ACC112 (cell line): ENCODE measurements at regions not wholly inside any gene's neighbourhood (a gene's known extent, or its start where the extent isn't known, plus 50 kb on each side); places are given as distances from the start of the nearest gene placed in this dataset.
"Not testable (repeated sequence)": the region's sequence is repeated elsewhere in the genome, so short reads cannot be mapped to it uniquely, and the experiment has no call there.

Experiments
- H2AFZ ChIP-seq: fragments of 200-600 bp; sonication (generic); one replicate; pipeline ENCODE4 v1.6.0; 2017; ENCODE audit warnings: antibody characterized with exemption, low read length; ENCODE audit not compliant: unreplicated experiment
- H3K27ac ChIP-seq: fragments of 200-600 bp; sonication (generic); 2 replicates; pipeline ENCODE4 v1.5.1; 2014; ENCODE audit warnings: low read depth, mild to moderate bottlenecking, antibody characterized with exemption, low read length, moderate library complexity
- H3K27me3 ChIP-seq: fragments of 200-600 bp; sonication (generic); 2 replicates; pipeline ENCODE4 v1.6.1; 2014; ENCODE audit warnings: mild to moderate bottlenecking, antibody characterized with exemption, low read length, moderate library complexity, mixed read lengths; ENCODE audit not compliant: insufficient read depth
- H3K36me3 ChIP-seq: fragments of 200-600 bp; sonication (generic); 2 replicates; pipeline ENCODE4 v1.6.1; 2016; ENCODE audit warnings: mild to moderate bottlenecking, antibody characterized with exemption, low read length, moderate library complexity, mixed read lengths; ENCODE audit not compliant: insufficient read depth
- H3K4me1 ChIP-seq: fragments of 200-600 bp; sonication (generic); one replicate; pipeline ENCODE4 v1.6.1; 2016; ENCODE audit warnings: low read length, mixed read lengths; ENCODE audit not compliant: insufficient read depth, unreplicated experiment, control insufficient read depth
- H3K4me3 ChIP-seq: fragments of 200-600 bp; sonication (generic); 2 replicates; pipeline ENCODE4 v1.5.1; 2014; ENCODE audit warnings: mild to moderate bottlenecking, low read depth, low read length
- H3K79me2 ChIP-seq: fragments of 200-600 bp; sonication (generic); one replicate; pipeline ENCODE4 v1.6.0; 2016; ENCODE audit warnings: low read length; ENCODE audit not compliant: control insufficient read depth, unreplicated experiment, insufficient read depth

- H3K27ac ChIP-seq: no peak overlapping the region
- H3K4me3 ChIP-seq: no peak overlapping the region
- no peak overlapping the region for H2AFZ ChIP-seq
- H3K79me2 ChIP-seq: no peaks in the 10 kb centered on the region
- no peaks in the 10 kb centered on the region for H3K4me1 ChIP-seq
- no peaks in the 10 kb centered on the region for H3K36me3 ChIP-seq
- H3K27me3 ChIP-seq: no peaks in the 10 kb centered on the region
Measured at GRCh38 chr7:146057958-146058357, 58.6 kb upstream of the CNTNAP2 start.

DNA sequence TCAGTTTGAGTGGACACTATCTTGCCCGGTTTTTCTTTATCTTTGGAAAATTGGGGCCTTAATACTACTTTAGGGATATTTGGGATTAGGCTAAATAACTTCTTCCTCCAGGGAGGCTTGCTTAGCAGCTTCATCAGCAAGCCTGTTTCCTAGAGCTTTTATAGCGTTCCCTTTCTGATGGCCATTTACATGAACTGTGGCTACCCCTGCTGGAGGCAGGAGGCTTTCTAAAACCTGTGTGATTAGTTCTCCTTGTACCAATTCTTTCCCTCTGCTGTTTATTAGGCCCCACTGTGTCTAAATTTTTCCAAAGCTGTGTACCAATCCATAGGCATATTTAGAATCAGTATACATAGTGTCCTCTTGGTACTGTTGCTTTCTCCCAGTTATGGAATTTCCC lies 61.7 kb upstream of the CNTNAP2 start:
- H3K27me3 ChIP-seq: no peaks in the 10 kb centered on the region
- no peaks in the 10 kb centered on the region for H3K79me2 ChIP-seq
- H3K27ac ChIP-seq: no peak overlapping the region
- no peak overlapping the region for H2AFZ ChIP-seq
- H3K36me3 ChIP-seq: no peaks in the 10 kb centered on the region
- no peak overlapping the region for H3K4me3 ChIP-seq
- H3K4me1 ChIP-seq: no peaks in the 10 kb centered on the region

GRCh38 chr7:146053492-146053891 lies 63.1 kb upstream of the CNTNAP2 start:
- no peaks in the 10 kb centered on the region for H3K27me3 ChIP-seq
- H3K79me2 ChIP-seq: no peaks in the 10 kb centered on the region
- H3K4me3 ChIP-seq: no peak overlapping the region
- H3K27ac ChIP-seq: no peak overlapping the region
- H3K36me3 ChIP-seq: no peaks in the 10 kb centered on the region
- no peaks in the 10 kb centered on the region for H3K4me1 ChIP-seq
- no peak overlapping the region for H2AFZ ChIP-seq

DNA sequence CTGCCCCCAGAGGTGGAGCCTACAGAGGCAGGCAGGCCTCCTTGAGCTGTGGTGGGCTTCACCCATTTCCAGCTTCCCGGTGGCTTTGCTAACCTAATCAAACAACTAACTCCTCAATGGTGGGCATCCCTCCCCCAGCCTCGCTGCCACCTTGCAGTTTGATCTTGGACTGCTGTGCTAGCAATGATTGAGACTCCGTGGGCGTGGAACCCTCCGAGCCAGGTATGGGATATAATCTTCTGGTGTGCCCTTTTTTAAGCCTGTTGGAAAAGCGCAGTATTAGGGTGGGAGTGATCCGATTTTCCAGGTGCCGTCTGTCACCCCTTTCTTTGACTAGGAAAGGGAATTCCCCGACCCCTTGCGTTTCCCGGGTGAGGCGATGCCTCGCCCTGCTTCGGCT lies 73.3 kb upstream of the CNTNAP2 start:
- not testable (repeated sequence) for H3K4me3 ChIP-seq, H3K4me1 ChIP-seq, H3K27ac ChIP-seq, H3K79me2 ChIP-seq, H2AFZ ChIP-seq, H3K36me3 ChIP-seq, H3K27me3 ChIP-seq

DNA sequence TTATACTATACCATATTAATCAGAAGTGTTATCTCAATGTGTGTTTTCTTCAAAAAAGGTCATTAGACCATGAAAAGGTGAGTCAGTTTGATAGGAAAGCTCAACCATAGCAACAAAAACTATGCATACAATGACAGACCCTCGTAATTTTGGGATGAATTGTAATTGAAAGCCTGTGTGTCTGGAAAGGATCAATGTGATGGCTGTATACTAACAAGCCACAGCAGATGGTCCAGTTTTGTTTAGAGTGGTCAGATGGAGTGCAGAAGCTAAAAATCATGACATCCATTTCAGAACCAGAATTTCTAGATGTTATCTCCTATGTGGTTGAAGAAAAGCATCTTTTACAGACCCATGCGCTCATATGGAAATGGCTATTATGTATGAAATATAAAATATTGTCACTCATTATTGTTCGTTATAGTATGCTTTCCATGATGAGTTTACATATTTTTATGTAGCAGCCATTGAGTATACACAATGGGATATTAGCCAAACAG lies 88.3 kb upstream of the CNTNAP2 start:
- H3K4me3 ChIP-seq: no peak overlapping the region
- H2AFZ ChIP-seq: no peak overlapping the region
- H3K4me1 ChIP-seq: no peaks in the 10 kb centered on the region
- no peaks in the 10 kb centered on the region for H3K36me3 ChIP-seq
- no peaks in the 10 kb centered on the region for H3K79me2 ChIP-seq
- H3K27ac ChIP-seq: no peak overlapping the region
- H3K27me3 ChIP-seq: no peaks in the 10 kb centered on the region

- H3K27ac ChIP-seq: no peak overlapping the region
- no peaks in the 10 kb centered on the region for H3K36me3 ChIP-seq
- H3K27me3 ChIP-seq: no peaks in the 10 kb centered on the region
- no peaks in the 10 kb centered on the region for H3K79me2 ChIP-seq
- no peak overlapping the region for H2AFZ ChIP-seq
- H3K4me1 ChIP-seq: no peaks in the 10 kb centered on the region
- H3K4me3 ChIP-seq: no peak overlapping the region
Measured at GRCh38 chr7:146027243-146027642, 89.4 kb upstream of the CNTNAP2 start.

DNA sequence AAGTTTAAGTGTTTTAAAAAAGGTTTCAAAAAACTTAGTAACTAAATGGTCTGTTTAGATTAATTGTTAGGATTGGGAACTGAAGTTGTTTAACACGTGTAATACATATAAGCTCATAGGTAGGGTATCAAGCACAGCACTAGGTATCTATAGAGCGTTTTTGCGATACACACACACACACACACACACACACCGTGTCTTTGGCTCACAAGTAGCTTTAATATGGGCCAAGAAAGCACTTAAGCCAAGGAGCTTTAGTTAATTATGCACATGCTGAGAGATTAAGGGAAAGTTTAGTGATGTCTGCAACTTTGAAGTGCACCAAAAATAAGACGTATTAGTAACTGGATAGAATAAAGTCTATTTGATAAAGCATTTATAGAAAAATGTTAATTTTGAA lies 93.8 kb upstream of the CNTNAP2 start:
- Histone ChIP-seq H3K27me3 (no peaks in the 10 kb centered on the region), H2AFZ (no peak overlapping the region), H3K36me3 (no peaks in the 10 kb centered on the region), H3K27ac (no peak overlapping the region), H3K4me1 (no peaks in the 10 kb centered on the region), H3K79me2 (no peaks in the 10 kb centered on the region), H3K4me3 (no peak overlapping the region)

- not testable (repeated sequence) for H3K79me2 ChIP-seq, H3K4me3 ChIP-seq, H3K36me3 ChIP-seq, H3K4me1 ChIP-seq, H3K27ac ChIP-seq, H2AFZ ChIP-seq, H3K27me3 ChIP-seq
Measured at GRCh38 chr7:146019041-146020004, 97.3 kb upstream of the CNTNAP2 start.

GRCh38 chr7:146017366-146017765 lies 99.2 kb upstream of the CNTNAP2 start:
- H3K79me2 ChIP-seq, H2AFZ ChIP-seq, H3K27ac ChIP-seq, H3K27me3 ChIP-seq, H3K4me3 ChIP-seq, H3K4me1 ChIP-seq, H3K36me3 ChIP-seq: not testable (repeated sequence)

DNA sequence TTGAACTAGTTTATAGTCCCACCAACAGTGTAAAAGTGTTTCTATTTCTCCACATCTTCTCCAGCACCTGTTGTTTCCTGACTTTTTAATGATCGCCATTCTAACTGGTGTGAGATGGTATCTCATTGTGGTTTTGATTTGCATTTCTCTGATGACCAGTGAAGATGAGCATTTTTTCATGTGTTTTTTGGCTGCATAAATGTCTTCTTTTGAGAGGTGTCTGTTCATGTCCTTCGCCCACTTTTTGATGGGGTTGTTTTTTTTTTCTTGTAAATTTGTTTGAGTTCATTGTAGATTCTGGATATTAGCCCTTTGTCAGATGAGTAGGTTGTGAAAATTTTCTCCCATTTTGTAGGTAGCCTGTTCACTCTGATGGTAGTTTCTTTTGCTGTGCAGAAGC lies 102.4 kb upstream of the CNTNAP2 start:
- H3K27ac ChIP-seq, H3K4me1 ChIP-seq, H3K27me3 ChIP-seq, H3K79me2 ChIP-seq, H3K4me3 ChIP-seq, H2AFZ ChIP-seq, H3K36me3 ChIP-seq: not testable (repeated sequence)

DNA sequence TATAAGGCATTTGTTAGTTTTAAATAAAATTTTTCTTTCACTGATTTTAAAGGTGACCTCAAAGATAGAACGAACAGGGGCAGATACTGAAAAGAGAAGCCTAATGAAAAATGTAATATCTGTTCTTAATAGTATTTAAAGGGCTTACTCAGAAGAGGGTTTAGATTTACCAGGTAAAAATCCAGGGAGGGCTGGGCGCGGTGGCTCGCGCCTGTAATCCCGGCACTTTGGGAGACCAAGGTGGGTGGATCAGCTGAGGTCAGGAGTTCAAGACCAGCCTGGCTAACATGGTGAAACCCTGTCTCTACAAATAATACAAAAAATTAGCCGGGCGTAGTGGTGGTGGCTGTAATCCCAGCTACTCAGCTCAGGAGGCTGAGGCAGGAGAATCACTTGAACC lies 108.3 kb upstream of the CNTNAP2 start:
- Histone ChIP-seq H2AFZ (no peak overlapping the region), H3K27me3 (no peaks in the 10 kb centered on the region)

More for the DNA sequence above, 108.3 kb upstream of the CNTNAP2 start:
- Histone ChIP-seq H3K4me1 (no peaks in the 10 kb centered on the region), H3K36me3 (no peaks in the 10 kb centered on the region), H3K27ac (no peak overlapping the region), H3K4me3 (no peak overlapping the region), H3K79me2 (no peaks in the 10 kb centered on the region)
